Osteocyte (in vitro differentiated cells): ENCODE measurements at regions not wholly inside any gene's neighbourhood (a gene's known extent, or its start where the extent isn't known, plus 50 kb on each side); places are given as distances from the start of the nearest gene placed in this dataset.
"Not testable (repeated sequence)": the region's sequence is repeated elsewhere in the genome, so short reads cannot be mapped to it uniquely, and the experiment has no call there.

Experiments
- DNase-seq: peaks from one replicate; pipeline ENCODE4 v3.0.0; 2021; ENCODE audit warnings: mixed read lengths; ENCODE audit not compliant: unreplicated experiment; ENCODE audit errors: extremely low spot score
- H3K27ac Mint-ChIP-seq: one replicate; pipeline ENCODE4 v1.8.0; 2021; ENCODE audit warnings: mild to moderate bottlenecking, mixed read lengths; ENCODE audit not compliant: unreplicated experiment
- H3K27me3 Mint-ChIP-seq: one replicate; pipeline ENCODE4 v1.8.0; 2021; ENCODE audit warnings: mixed read lengths; ENCODE audit not compliant: unreplicated experiment
- H3K36me3 Mint-ChIP-seq: one replicate; pipeline ENCODE4 v1.8.0; 2021; ENCODE audit warnings: mixed read lengths; ENCODE audit not compliant: unreplicated experiment
- H3K4me1 Mint-ChIP-seq: one replicate; pipeline ENCODE4 v1.8.0; 2021; ENCODE audit warnings: mixed read lengths; ENCODE audit not compliant: unreplicated experiment
- H3K4me3 Mint-ChIP-seq: one replicate; pipeline ENCODE4 v1.8.0; 2021; ENCODE audit warnings: mild to moderate bottlenecking, moderate library complexity, mixed read lengths; ENCODE audit not compliant: unreplicated experiment
- H3K9me3 Mint-ChIP-seq: one replicate; pipeline ENCODE4 v1.8.0; 2021; ENCODE audit warnings: mixed read lengths; ENCODE audit not compliant: unreplicated experiment
- CTCF ChIP-seq: fragments of 200-600 bp; sonication (generic); IDR thresholded peaks from 2 replicates; pipeline ENCODE4 v1.5.0; 2021; ENCODE audit warnings: antibody characterized with exemption, mild to moderate bottlenecking, moderate library complexity

GRCh38 chr6:103819509-103819908, 1040.2 kb downstream of the HACE1 start:
- Mint-ChIP-seq H3K27ac (no peak overlapping the region), H3K4me3 (no peak overlapping the region), H3K9me3 (no peaks in the 10 kb centered on the region)

GRCh38 chr6:103812970-103813369, 1046.7 kb downstream of the HACE1 start:
- TF ChIP-seq CTCF: no peak
- no peaks in the 10 kb centered on the region for H3K4me1 Mint-ChIP-seq
- H3K36me3 Mint-ChIP-seq: no peaks in the 10 kb centered on the region
- no peak overlapping the region for H3K27ac Mint-ChIP-seq
- no peaks in the 10 kb centered on the region for H3K9me3 Mint-ChIP-seq
- no peak overlapping the region for H3K4me3 Mint-ChIP-seq
- peaks cover 11% of the 10 kb centered on the region for H3K27me3 Mint-ChIP-seq
- DNase-seq: no peak

More at GRCh38 chr6:103819509-103819908, 1040.2 kb downstream of the HACE1 start:
- TF ChIP-seq CTCF: no peak
- Mint-ChIP-seq H3K4me1 (no peaks in the 10 kb centered on the region), H3K36me3 (no peaks in the 10 kb centered on the region), H3K27me3 (peaks cover 4% of the 10 kb centered on the region)
- no peak for DNase-seq

GRCh38 chr6:103801901-103802479, 1057.7 kb downstream of the HACE1 start:
- not testable (repeated sequence) for H3K4me3 Mint-ChIP-seq, DNase-seq, H3K9me3 Mint-ChIP-seq, H3K27ac Mint-ChIP-seq, H3K27me3 Mint-ChIP-seq, H3K4me1 Mint-ChIP-seq, H3K36me3 Mint-ChIP-seq

GRCh38 chr6:103799971-103800670, 1059.6 kb downstream of the HACE1 start:
- no peak for TF ChIP-seq CTCF
- Mint-ChIP-seq H3K4me1 (no peaks in the 10 kb centered on the region), H3K36me3 (no peaks in the 10 kb centered on the region), H3K27ac (no peak overlapping the region), H3K27me3 (peaks cover 5% of the 10 kb centered on the region), H3K9me3 (peaks cover 3% of the 10 kb centered on the region), H3K4me3 (no peak overlapping the region)
- no peak for DNase-seq

GRCh38 chr6:103798166-103798565, 1061.6 kb downstream of the HACE1 start:
- Mint-ChIP-seq H3K4me1 (no peaks in the 10 kb centered on the region), H3K4me3 (no peak overlapping the region), H3K9me3 (peaks cover 12% of the 10 kb centered on the region), H3K27ac (no peak overlapping the region), H3K27me3 (peaks cover 5% of the 10 kb centered on the region), H3K36me3 (no peaks in the 10 kb centered on the region)
- no peak for TF ChIP-seq CTCF
- DNase-seq: no peak
